ENCODE measurements at regions not wholly inside any gene's neighbourhood (a gene's known extent, or its start where the extent isn't known, plus 50 kb on each side); places are given as distances from the start of the nearest gene placed in this dataset.

DNA sequence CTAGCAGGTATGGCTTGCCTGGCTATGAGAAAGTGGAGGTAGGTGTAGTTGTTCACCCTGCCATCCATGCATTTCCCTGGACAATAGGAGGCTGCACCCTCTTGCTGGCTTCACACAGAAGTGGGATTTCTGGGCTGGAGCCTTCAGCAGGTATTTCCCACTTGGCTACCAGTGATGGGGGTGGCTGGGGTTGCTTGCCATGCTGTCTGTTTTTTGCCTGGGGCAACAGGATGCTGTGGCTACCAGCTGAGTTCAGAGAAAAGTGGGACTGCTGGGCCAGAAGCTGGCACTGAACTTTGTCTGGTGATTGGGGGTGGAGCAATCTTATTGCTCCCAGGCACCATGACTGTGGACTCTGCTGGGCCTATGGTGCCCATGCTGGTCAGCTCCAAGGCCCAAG is 299.6 kb downstream of the FAM170A start:
- Histone ChIP-seq H3K9me3 (no peaks in the 10 kb centered on the region), H3K27ac (no peak overlapping the region), H3K4me1 (no peaks in the 10 kb centered on the region), H3K36me3 (no peaks in the 10 kb centered on the region), H3K27me3 (no peaks in the 10 kb centered on the region), H3K4me3 (no peak overlapping the region)
- DNase-seq = no peak
- no peak for ATAC-seq
- no peak for TF ChIP-seq POLR2A (IDR thresholded peaks at IDR 0.05)
- TF ChIP-seq, protein P1, sequence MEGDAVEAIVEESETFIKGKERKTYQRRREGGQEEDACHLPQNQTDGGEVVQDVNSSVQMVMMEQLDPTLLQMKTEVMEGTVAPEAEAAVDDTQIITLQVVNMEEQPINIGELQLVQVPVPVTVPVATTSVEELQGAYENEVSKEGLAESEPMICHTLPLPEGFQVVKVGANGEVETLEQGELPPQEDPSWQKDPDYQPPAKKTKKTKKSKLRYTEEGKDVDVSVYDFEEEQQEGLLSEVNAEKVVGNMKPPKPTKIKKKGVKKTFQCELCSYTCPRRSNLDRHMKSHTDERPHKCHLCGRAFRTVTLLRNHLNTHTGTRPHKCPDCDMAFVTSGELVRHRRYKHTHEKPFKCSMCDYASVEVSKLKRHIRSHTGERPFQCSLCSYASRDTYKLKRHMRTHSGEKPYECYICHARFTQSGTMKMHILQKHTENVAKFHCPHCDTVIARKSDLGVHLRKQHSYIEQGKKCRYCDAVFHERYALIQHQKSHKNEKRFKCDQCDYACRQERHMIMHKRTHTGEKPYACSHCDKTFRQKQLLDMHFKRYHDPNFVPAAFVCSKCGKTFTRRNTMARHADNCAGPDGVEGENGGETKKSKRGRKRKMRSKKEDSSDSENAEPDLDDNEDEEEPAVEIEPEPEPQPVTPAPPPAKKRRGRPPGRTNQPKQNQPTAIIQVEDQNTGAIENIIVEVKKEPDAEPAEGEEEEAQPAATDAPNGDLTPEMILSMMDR (IDR thresholded peaks at IDR 0.05) = no peak
- intact Hi-C loops (cut with DNase I) = no loop called here

DNA sequence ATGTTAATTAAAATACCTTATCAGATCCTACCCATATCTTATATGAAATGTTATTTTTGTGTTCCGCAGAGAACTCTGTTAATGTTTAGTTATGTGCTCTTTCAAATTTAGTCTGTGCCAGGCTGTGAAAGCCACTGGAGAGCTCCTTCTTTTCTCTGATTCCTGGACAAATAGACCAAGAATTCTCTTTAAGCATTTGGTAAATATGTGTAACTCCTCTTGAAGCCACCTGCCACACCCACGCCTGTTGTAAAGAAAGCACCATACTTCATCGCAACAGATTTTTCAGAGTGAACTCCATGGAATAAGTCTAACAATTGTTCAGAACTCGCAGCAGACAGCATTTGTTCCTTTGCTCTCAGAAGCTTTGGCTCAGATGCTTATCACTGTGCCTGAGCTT is 301.1 kb downstream of the FAM170A start:
- H3K4me1 ChIP-seq = no peaks in the 10 kb centered on the region
- DNase-seq (no peak), ATAC-seq (no peak)
- no peaks in the 10 kb centered on the region for H3K9me3 ChIP-seq
- no peak overlapping the region for H3K27ac ChIP-seq
- 42% methylated on average over 4 of the region's 4 CpGs for WGBS (ENCODE audit: insufficient coverage, low coverage, low lambda C conversion rate, missing lambda C conversion rate)
- no peaks in the 10 kb centered on the region for H3K36me3 ChIP-seq
- intact Hi-C loops (cut with DNase I) = no loop called here
- H3K27me3 ChIP-seq = no peaks in the 10 kb centered on the region
- no peak overlapping the region for H3K4me3 ChIP-seq
- TF ChIP-seq, protein P1 (IDR thresholded peaks at IDR 0.05) = no peak
- no peak for TF ChIP-seq POLR2A (IDR thresholded peaks at IDR 0.05)

DNA sequence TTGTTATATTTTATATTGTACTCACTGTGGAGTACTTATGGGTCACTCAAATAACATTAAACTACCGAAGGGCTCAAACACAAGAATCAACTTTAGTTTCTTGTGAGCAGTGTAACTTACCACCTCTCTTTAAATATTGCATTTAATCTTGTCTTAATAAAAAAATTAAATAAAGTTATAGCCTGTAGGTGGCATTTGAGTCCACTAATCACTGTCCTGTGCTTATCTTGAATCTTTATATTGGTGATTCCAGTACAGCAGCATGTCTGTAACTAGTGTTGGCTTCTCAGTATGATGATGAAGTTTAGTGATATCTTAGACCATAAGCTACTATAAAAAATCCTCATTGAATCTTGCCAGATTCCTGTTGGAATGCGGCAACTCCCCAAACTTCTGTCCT is 313.8 kb downstream of the FAM170A start:
- H3K36me3 ChIP-seq = no peaks in the 10 kb centered on the region
- WGBS (ENCODE audit: insufficient coverage, low coverage, low lambda C conversion rate, missing lambda C conversion rate) = 68% methylated on average over 2 of the region's 2 CpGs
- no peak for DNase-seq

DNA sequence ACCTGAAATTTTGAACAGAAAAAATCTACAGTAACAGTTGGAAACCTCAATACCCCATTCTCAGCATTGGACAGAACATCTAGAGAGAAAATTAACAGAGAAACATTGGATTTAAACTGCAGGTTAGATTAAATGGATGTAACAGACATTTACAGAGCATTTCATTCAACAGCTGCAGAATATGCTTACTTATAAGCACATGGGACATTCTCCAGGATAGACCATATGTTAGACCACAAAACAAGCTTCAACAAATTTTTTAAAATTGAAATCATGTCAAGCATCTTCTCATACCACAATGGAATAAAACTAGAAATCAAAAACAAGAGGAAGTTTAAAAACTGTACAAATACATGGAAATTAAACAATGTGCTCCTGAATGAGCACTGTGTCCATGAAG is 316.3 kb downstream of the FAM170A start:
- Histone ChIP-seq H3K9me3 (no peaks in the 10 kb centered on the region), H3K27ac (no peak overlapping the region), H3K27me3 (no peaks in the 10 kb centered on the region), H3K4me3 (no peak overlapping the region), H3K36me3 (no peaks in the 10 kb centered on the region), H3K4me1 (no peaks in the 10 kb centered on the region)
- no peak for ATAC-seq
- intact Hi-C loops (cut with DNase I) = no loop called here
- no peak for DNase-seq
- TF ChIP-seq, protein P1 (IDR thresholded peaks at IDR 0.05) = no peak
- TF ChIP-seq POLR2A (IDR thresholded peaks at IDR 0.05) = no peak

More for the DNA sequence above, 313.8 kb downstream of the FAM170A start:
- no peak for TF ChIP-seq POLR2A (IDR thresholded peaks at IDR 0.05)
- TF ChIP-seq, protein P1 (IDR thresholded peaks at IDR 0.05) = peak in 3 of 4 donors; percentile 17 to 27 (median 22)
- no peaks in the 10 kb centered on the region for H3K4me1 ChIP-seq
- no peak overlapping the region for H3K27ac ChIP-seq
- H3K27me3 ChIP-seq = no peaks in the 10 kb centered on the region
- intact Hi-C loops (cut with DNase I) = no loop called here
- peak in 3 of 4 donors; percentile 39 to 56 (median 44) for ATAC-seq
- H3K9me3 ChIP-seq = no peaks in the 10 kb centered on the region
- no peak overlapping the region for H3K4me3 ChIP-seq

DNA sequence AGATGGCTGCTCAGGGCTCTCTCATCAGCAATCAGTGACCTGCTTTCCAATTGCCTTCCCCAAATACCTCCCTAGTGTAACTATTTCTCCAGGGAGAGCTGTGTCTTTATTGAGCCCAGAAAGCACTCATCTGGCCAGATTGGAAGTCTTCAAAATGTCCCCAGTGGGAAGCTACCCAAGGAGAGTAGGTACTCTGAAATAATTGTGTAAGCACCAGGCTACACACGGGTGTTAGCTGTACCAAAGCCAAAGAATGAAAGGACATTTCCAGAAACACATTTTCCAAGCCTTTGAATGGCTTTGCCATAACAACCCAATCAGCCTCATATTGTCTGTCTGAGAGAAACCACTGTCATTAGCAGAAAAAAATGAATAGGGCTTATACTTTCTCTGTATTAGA is 318.8 kb downstream of the FAM170A start:
- Histone ChIP-seq H3K9me3 (no peaks in the 10 kb centered on the region), H3K36me3 (no peaks in the 10 kb centered on the region), H3K4me3 (no peak overlapping the region), H3K4me1 (no peaks in the 10 kb centered on the region), H3K27ac (no peak overlapping the region), H3K27me3 (no peaks in the 10 kb centered on the region)
- intact Hi-C loops (cut with DNase I) = no loop called here
- TF ChIP-seq POLR2A (IDR thresholded peaks at IDR 0.05) = no peak
- TF ChIP-seq, protein P1 (IDR thresholded peaks at IDR 0.05) = no peak
- DNase-seq (no peak), ATAC-seq (no peak)
- 23% methylated on average over 1 of the region's 1 CpG for WGBS (ENCODE audit: insufficient coverage, low coverage, low lambda C conversion rate, missing lambda C conversion rate)

Measured in right lobe of liver (tissue), 6 donors.